MV-4-11 (cell line): ENCODE measurements at regions not wholly inside any gene's neighbourhood (a gene's known extent, or its start where the extent isn't known, plus 50 kb on each side); places are given as distances from the start of the nearest gene placed in this dataset.
"Not testable (repeated sequence)": the region's sequence is repeated elsewhere in the genome, so short reads cannot be mapped to it uniquely, and the experiment has no call there.

Experiments
- DNase-seq: peaks from one replicate; lab custom pipeline; 2025; lab: John Stamatoyannopoulos, UW

GRCh38 chr3:10665592-10665991, 150.4 kb upstream of the SLC6A11 start:
- no peak for DNase-seq

- peak; percentile 29 for DNase-seq
Observed at GRCh38 chr3:10666621-10667020, 149.4 kb upstream of the SLC6A11 start.

- no peak for DNase-seq
Observed at GRCh38 chr3:10667269-10667668, 148.8 kb upstream of the SLC6A11 start.

GRCh38 chr3:10667901-10668476, 148.0 kb upstream of the SLC6A11 start:
- no peak for DNase-seq

GRCh38 chr3:10669490-10670048, 146.5 kb upstream of the SLC6A11 start:
- no peak for DNase-seq

- DNase-seq = no peak
Observed at GRCh38 chr3:10672422-10672821, 143.6 kb upstream of the SLC6A11 start.

- no peak for DNase-seq
Observed at GRCh38 chr3:10674578-10674977, 141.4 kb upstream of the SLC6A11 start.

GRCh38 chr3:10676905-10677304, 139.1 kb upstream of the SLC6A11 start:
- DNase-seq = no peak

GRCh38 chr3:10678796-10679376, 137.1 kb upstream of the SLC6A11 start:
- DNase-seq = no peak

GRCh38 chr3:10680796-10681195, 135.2 kb upstream of the SLC6A11 start:
- no peak for DNase-seq

- DNase-seq = no peak
Observed at GRCh38 chr3:10682692-10683091, 133.3 kb upstream of the SLC6A11 start.

GRCh38 chr3:10683106-10683505, 132.9 kb upstream of the SLC6A11 start:
- DNase-seq = no peak

GRCh38 chr3:10688126-10688525, 127.9 kb upstream of the SLC6A11 start:
- DNase-seq = no peak

GRCh38 chr3:10688548-10689172, 127.4 kb upstream of the SLC6A11 start:
- DNase-seq = no peak

- no peak for DNase-seq
Observed at GRCh38 chr3:10692039-10692622, 123.9 kb upstream of the SLC6A11 start.

- peak; percentile 83 for DNase-seq
Observed at GRCh38 chr3:10693457-10693856, 122.6 kb upstream of the SLC6A11 start.

- DNase-seq = no peak
Observed at GRCh38 chr3:10694179-10694578, 121.8 kb upstream of the SLC6A11 start.

GRCh38 chr3:10695186-10695585, 120.8 kb upstream of the SLC6A11 start:
- DNase-seq = not testable (repeated sequence)

GRCh38 chr3:10695595-10696285, 120.3 kb upstream of the SLC6A11 start:
- DNase-seq = peak; percentile 69

- no peak for DNase-seq
Observed at GRCh38 chr3:10697918-10698317, 118.1 kb upstream of the SLC6A11 start.

GRCh38 chr3:10700821-10701220, 115.2 kb upstream of the SLC6A11 start:
- no peak for DNase-seq

- DNase-seq = no peak
Observed at GRCh38 chr3:10702961-10703740, 112.9 kb upstream of the SLC6A11 start.
